ENCODE measurements at regions not wholly inside any gene's neighbourhood (a gene's known extent, or its start where the extent isn't known, plus 50 kb on each side); places are given as distances from the start of the nearest gene placed in this dataset.

DNA sequence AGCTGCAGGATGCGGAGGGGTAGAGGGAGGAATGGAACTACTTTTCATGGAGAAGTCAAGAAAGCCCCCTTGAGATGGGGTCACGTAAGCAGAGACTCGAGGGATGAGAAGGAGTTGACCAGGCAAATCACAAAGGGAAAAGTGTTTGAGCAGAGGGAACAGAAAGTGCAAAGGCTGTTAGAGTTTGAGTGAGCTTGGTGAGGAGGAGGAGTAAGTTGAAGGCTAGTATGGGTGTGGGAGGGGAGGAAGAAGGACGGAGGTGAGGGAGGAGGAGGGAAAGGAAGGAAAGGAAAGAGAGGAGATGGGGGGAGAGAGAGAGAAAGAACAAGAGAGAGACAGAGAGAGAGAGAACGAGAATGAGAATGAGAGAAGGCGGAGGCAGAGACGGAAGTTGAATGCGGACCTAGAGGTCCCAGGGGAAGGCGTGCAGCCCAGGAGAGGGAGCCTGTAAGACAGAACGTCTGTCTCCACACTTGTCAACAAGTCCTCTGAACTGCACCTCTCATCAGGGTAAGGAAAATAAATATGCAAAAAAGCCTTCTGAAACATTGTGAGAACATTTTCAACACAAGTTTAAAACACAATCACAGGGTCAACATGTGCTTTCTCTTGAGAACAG lies 279.8 kb upstream of the EEF2KMT start:
- no peak for DNase-seq (ENCODE audit: low read depth)

- DNase-seq (ENCODE audit: low read depth) = no peak
These were observed 276.6 kb upstream of the EEF2KMT start for GRCh38 chr16:5374184-5374583.

GRCh38 chr16:5367951-5368350 lies 270.4 kb upstream of the EEF2KMT start:
- no peak for DNase-seq (ENCODE audit: low read depth)

DNA sequence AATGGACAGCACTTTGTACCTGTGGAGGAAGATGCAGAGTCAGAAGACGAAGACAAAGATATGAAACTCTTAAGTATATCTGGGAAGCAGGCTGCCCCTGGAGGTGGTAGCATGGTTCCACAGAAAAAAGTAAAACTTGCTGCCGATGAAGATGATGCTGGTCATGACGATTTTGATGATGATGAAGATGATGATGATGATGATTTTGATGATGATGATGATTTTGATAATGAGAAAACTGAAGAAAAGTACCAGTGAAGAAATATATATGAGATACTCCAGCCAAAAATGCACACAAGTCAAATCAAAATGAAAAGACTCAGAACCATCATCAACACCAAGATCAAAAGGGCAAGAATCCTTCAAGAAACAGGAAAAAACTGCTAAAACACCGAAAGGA lies 268.5 kb upstream of the EEF2KMT start:
- DNase-seq (ENCODE audit: low read depth) = no peak

- no peak for DNase-seq (ENCODE audit: low read depth)
These were observed 266.6 kb upstream of the EEF2KMT start for GRCh38 chr16:5364186-5364585.

DNA sequence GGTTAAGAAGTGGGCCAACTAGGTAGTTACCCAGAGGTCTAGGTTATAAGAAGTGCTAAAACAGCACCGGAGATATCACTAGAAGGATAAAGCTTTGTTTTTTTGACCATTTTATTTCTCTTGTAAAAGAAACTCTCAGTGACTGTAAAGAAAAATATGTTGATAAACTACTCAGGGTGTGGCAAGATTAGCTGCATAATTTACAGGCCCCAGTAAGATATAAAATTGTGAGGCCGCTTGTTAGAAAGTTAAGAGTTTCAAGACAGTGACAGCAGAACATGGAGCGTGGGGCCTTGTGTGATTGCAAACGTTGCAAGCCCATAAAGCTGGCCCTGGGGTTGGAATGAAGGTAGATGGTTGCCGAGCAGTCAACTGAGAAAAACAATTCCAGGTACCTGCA lies 263.7 kb upstream of the EEF2KMT start:
- no peak for DNase-seq (ENCODE audit: low read depth)

GRCh38 chr16:5354645-5355044 lies 257.1 kb upstream of the EEF2KMT start:
- DNase-seq (ENCODE audit: low read depth) = no peak

GRCh38 chr16:5349670-5350517 lies 252.3 kb upstream of the EEF2KMT start:
- DNase-seq (ENCODE audit: low read depth) = no peak

GRCh38 chr16:5349101-5349500 lies 251.5 kb upstream of the EEF2KMT start:
- no peak for DNase-seq (ENCODE audit: low read depth)

- DNase-seq (ENCODE audit: low read depth) = no peak
These were observed 250.0 kb upstream of the EEF2KMT start for GRCh38 chr16:5347561-5347960.

- DNase-seq (ENCODE audit: low read depth) = no peak
These were observed 239.3 kb upstream of the EEF2KMT start for GRCh38 chr16:5336941-5337340.

DNA sequence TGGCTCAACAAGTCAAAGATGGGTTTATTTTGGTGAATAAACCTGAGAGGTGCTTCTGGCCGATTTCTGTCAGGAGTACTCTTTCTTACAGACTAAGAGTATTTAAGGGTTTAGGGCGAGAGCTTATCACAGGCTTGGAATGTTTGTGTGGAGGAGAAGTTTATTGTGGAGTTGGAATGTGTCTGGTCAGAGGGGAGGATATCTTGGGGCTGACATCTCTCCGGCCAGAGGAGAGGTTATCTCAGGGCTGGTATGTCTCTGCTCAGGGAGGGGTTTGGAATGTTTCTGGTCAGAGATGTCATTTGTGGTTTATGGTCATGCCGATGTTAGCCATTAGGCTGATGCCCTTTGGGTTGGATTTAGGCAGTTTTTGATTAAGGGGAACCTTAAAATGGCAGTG lies 236.4 kb upstream of the EEF2KMT start:
- no peak for DNase-seq (ENCODE audit: low read depth)

DNA sequence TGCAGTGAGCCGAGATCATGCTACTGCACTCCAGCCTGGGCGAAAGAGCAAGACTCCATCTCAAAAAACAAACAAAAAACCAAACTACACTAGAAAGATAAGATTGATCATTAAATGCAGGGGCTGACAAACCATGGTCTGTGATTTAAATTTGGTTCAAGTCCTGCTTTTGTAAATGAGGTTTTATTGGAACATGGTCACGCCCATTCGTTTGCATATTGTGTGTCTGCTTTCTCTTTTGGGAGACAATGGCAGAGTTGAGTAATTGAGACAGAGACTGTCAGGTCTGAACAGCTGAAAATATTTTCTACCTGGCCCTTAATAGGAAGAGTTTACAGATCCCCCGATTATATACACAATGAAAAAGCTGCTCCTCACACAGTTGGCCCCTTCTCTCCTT lies 235.5 kb upstream of the EEF2KMT start:
- no peak for DNase-seq (ENCODE audit: low read depth)

DNA sequence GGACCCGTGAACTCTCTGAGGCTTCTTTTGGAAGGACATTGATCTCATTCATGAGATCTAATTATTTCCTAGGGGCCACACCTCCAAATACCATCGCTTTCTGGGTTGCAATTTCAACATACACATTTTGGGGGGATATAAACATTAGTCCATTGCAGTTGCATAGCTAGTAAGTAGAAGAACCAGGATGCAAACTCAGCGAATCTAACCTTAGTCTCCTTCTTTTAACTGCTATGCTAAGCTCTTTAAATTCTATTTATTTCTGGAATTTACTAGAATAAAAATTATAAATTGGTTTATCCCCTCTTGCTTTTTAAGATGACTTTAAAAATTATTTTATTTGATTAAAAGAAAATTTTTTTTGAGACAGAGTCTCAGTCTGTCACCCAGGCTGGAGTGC lies 232.5 kb upstream of the EEF2KMT start:
- DNase-seq (ENCODE audit: low read depth) = no peak

GRCh38 chr16:5328546-5328945 lies 231.0 kb upstream of the EEF2KMT start:
- no peak for DNase-seq (ENCODE audit: low read depth)

GRCh38 chr16:5326395-5326794 lies 228.8 kb upstream of the EEF2KMT start:
- no peak for DNase-seq (ENCODE audit: low read depth)

- DNase-seq (ENCODE audit: low read depth) = no peak
These were observed 228.3 kb upstream of the EEF2KMT start for GRCh38 chr16:5325932-5326331.

DNA sequence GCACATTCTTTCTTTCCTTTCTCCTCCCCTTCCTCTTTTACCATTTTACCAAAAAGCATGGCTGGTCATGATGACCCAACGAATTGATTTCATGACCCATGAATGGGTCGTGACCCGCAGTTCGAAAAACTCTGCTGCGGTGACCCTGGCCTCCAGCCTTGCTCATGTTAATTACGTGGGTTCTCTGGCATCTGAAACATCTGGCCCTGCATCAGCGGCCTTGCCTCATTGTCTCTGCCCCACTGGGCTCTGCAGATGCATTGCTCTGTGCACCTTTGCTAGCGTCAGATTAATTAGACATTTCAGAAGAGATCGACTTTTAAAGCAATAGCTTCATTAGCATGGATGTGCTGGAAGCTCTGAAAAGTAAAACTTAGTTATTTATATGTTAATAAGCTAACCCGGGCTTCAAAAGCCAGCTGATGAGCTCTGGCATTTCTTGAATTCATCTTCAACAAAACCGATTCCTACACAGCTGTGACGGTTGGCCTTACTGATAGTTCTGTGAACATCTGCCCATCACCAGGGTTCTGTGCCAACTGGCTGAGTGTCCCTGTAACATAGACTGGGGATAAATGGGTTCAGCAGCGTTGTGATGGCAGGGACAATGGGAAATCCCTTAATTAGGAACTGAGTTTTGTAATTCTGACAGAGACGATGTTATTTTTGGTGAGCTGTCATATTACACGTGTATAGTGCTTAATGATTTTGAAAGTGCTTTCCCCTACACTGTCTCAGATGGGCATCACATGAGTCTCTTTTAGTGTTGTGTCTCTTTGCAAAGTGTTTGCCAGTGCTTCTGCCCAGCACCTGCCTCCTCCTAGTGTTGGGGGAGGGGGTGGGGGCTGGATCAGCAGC lies 225.9 kb upstream of the EEF2KMT start:
- no peak for DNase-seq (ENCODE audit: low read depth)

- no peak for DNase-seq (ENCODE audit: low read depth)
These were observed 224.3 kb upstream of the EEF2KMT start for GRCh38 chr16:5321930-5322329.

GRCh38 chr16:5319799-5320198 lies 222.2 kb upstream of the EEF2KMT start:
- no peak for DNase-seq (ENCODE audit: low read depth)

DNA sequence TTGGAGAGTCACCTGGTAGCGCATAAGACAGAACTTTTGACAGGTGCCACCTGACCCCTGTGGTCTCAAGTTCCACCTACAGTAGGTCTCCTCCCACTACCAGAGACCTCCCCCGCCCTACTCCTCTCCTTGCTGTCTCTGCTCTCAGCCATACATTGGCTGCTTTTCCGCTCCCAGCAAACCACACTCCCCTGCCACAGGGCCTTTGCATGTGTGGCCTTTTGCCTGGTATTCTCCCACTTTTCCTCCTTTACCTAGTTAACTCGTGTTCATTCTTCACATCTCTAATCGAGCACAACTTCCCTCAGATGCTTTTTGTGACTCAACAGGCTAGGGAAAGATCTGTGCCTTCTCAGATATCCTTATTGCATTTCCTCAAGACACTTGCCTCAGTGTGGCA lies 218.3 kb upstream of the EEF2KMT start:
- DNase-seq (ENCODE audit: low read depth) = no peak

GRCh38 chr16:5314377-5314776 lies 216.8 kb upstream of the EEF2KMT start:
- DNase-seq (ENCODE audit: low read depth) = no peak
